H7 (cell line): ENCODE measurements at regions not wholly inside any gene's neighbourhood (a gene's known extent, or its start where the extent isn't known, plus 50 kb on each side); places are given as distances from the start of the nearest gene placed in this dataset.

Experiments used
- DNase-seq: peaks from one replicate; pipeline ENCODE4 v3.0.0; 2012
- H3K27me3 ChIP-seq: 2 replicates; pipeline ENCODE4 v1.6.0; 2011; ENCODE audit warnings: mild to moderate bottlenecking, low read length; ENCODE audit not compliant: control insufficient read depth, insufficient read depth
- H3K36me3 ChIP-seq: replicated peaks from 2 replicates; pipeline ENCODE4 v1.5.1; 2011; ENCODE audit warnings: low read length; ENCODE audit not compliant: control insufficient read depth, insufficient read depth
- H3K4me3 ChIP-seq: 2 replicates; pipeline ENCODE4 v1.5.1; 2011; ENCODE audit warnings: low read depth, mild to moderate bottlenecking, control low read depth, low read length, moderate library complexity; ENCODE audit not compliant: insufficient read depth

GRCh38 chr7:117992635-117993376, 119.6 kb upstream of the CTTNBP2 start:
- Histone ChIP-seq H3K27me3 (no peaks in the 10 kb centered on the region), H3K36me3 (no peaks in the 10 kb centered on the region), H3K4me3 (no peak overlapping the region)
- DNase-seq = no peak

DNA sequence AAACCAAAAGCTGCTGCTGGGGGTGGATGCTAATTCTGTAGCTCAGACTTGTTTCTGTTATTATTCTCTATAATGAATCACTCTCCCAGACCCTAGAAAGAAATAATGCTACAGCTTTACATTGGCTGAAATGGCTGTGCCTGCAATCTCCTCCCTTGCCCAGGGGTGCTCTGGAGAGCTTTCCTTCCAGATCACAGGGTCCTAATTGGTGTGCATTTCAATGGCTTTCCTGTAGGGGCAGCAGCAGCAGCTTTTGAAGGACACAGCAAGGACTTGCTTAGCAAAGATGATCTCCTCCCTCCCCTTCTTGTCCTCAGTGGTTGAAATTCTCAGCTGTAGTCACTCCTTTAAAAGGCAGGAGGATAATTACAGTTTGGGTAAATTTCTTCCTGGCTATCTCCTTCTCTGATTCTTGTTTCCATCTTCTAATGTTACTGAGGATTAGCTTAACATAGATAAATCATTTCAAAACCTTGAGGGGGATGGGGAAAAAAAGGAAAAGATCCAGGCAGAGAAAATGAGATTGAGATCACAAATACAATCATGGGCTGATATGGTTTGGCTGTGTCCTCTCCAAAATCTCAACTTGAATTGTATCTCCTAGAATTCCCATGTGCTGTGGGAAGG, 120.2 kb upstream of the CTTNBP2 start:
- H3K27me3 ChIP-seq = no peaks in the 10 kb centered on the region
- H3K36me3 ChIP-seq = no peaks in the 10 kb centered on the region
- no peak overlapping the region for H3K4me3 ChIP-seq
- peak; percentile 55 for DNase-seq

DNA sequence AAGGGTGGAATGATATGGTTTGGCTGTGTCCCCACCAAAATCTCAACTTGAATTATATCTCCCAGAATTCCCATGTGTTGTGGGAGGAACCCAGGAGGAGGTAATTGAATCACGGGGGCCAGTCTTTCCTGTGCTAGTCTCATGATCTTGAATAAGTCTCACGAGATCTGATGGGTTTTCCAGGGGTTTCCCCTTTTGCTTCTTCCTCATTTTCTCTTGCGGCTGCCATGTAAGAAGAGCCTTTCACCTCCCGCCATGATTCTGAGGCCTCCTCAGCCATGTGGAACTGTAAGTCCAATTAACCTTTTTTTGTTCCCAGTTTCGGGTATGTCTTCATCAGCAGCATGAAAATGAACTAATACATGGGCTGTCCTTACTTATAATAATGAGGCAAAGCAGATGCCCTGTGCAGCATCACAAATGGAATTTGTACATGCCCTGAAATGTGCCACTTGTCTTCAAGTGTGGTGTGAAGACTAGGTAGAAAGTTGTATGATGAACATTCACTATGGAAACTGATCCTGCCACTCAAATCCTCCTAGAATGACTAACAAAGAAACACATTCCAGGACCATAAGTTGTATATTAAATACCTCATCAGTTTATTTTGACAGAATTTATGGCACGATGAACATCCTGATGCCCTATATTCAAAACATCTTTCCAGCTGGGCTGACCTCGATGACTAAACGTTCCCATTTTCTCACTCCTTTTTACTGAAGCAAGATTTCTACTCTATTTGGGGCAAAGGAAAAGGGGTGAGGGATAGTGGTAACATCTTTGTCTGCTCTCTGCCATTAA, 122.8 kb upstream of the CTTNBP2 start:
- DNase-seq = no peak

DNA sequence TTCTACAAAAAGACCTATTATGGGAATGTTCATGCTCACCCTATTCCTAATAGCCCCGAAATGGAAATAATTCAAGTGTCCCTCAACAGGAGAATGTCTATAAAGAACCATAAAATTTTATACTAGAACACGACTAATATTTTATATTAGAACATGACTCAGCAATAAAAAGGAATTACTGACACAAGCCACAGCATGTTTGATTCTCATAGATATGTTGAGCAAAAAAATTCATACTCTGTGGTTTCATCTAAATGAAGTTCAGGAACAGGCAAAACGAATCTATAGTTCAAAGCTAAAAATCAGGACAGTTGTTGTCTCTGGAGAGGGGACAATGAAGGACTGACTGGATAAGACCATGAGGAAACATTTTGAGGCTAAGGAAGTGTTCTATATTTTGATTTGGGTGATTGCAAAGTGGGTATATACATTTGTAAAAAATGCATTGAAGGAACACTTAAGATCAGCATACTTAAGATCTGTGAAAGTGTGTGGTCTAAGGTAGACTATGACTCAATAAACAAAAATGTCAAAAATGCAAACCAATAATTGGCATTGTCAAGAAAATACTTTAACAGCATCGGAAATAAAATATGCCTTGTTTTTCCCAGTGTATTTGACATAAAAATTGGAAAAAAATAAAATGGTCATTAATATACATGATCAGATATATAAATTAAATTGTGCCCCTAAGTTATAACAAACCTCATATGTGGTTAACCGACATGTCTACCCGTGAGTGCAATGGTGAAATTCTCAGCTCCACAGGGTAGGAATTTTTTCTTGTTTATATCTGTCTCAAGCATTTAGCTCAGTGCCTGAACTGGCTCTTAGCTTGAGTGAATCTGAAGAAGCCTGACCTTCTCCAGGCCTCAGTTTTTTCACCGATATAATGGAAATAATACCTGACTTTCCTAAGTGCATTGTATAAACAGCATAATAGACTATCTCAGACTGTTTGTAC, 124.9 kb upstream of the CTTNBP2 start:
- H3K4me3 ChIP-seq = no peak overlapping the region
- no peaks in the 10 kb centered on the region; the same call in 1 of the 2 replicates for H3K27me3 ChIP-seq
- H3K36me3 ChIP-seq = no peaks in the 10 kb centered on the region
- no peak for DNase-seq

More for the DNA sequence above, 122.8 kb upstream of the CTTNBP2 start:
- Histone ChIP-seq H3K27me3 (no peaks in the 10 kb centered on the region), H3K4me3 (no peak overlapping the region), H3K36me3 (no peaks in the 10 kb centered on the region)

- Histone ChIP-seq H3K4me3 (no peak overlapping the region), H3K27me3 (no peaks in the 10 kb centered on the region; the same call in 1 of the 2 replicates), H3K36me3 (no peaks in the 10 kb centered on the region)
- DNase-seq = no peak
Observed at GRCh38 chr7:118000480-118001202, 127.4 kb upstream of the CTTNBP2 start.

DNA sequence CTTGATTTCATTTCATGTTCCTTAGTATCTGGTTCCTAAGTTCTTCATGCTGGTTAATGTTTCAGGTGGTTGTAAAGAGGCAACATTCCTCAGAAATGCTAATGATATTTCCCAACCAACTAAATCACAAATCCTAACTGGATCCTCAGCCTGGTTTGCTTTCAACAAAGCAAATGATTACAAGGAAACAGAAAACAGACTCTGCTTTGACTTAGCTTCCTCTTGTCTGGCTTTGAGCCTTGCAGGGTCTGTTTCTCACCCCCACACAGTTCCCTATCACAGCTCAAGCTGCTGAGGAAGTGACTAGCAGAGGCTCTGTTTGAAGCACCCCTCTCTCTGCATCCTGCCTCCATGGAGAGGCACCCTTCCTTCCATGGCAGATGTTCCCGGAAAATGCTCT, 130.2 kb upstream of the CTTNBP2 start:
- Histone ChIP-seq H3K36me3 (no peaks in the 10 kb centered on the region), H3K27me3 (no peaks in the 10 kb centered on the region; the same call in 1 of the 2 replicates), H3K4me3 (no peak overlapping the region)
- no peak for DNase-seq

- peak; percentile 4 for DNase-seq
- no peaks in the 10 kb centered on the region for H3K36me3 ChIP-seq
Observed at GRCh38 chr7:118005026-118005425, 131.8 kb upstream of the CTTNBP2 start.

GRCh38 chr7:118006979-118007378, 133.7 kb upstream of the CTTNBP2 start:
- no peaks in the 10 kb centered on the region for H3K36me3 ChIP-seq
- no peaks in the 10 kb centered on the region; the same call in 1 of the 2 replicates for H3K27me3 ChIP-seq
- DNase-seq = no peak
- no peak overlapping the region for H3K4me3 ChIP-seq

More at GRCh38 chr7:118005026-118005425, 131.8 kb upstream of the CTTNBP2 start:
- H3K4me3 ChIP-seq = no peak overlapping the region
- H3K27me3 ChIP-seq = no peaks in the 10 kb centered on the region; the same call in 1 of the 2 replicates

DNA sequence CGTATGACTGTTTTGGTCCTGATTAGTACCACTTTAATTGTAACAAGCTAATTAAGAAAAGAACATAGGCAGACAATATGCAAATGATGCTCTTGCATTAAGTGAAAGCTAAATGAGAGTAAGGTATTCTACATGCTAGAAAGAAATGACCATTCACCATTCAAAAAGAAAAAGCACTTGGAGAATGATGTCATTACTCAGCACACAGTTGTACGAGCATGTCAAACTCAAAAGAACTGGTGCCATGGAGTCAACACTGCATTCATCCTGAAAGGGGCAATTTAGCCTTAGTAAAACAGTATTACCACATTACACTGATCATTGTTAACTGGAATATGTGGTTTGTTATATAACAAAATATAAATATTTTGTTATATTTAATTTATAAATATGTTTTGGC, 136.2 kb upstream of the CTTNBP2 start:
- Histone ChIP-seq H3K36me3 (no peaks in the 10 kb centered on the region), H3K27me3 (no peaks in the 10 kb centered on the region), H3K4me3 (no peak overlapping the region)
- no peak for DNase-seq

DNA sequence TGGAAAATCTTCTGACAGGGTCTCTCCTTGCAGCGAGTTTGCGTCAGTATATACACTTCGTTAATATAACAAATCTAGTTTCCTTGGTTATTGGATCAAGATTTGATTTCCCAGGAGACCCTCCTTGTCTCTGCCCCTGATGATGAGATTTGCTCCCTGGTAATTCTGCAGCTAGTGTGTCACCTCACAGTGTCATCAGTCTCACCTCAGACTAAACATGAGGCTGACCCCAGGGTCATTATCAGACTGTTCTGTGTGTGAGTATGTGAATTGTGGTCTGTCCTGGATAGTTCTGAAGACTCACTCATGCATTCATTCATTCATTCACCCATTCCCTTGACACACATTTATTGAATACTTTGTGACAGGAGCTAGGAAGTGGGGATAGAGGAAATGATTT, 138.4 kb upstream of the CTTNBP2 start:
- Histone ChIP-seq H3K27me3 (no peaks in the 10 kb centered on the region), H3K36me3 (no peaks in the 10 kb centered on the region), H3K4me3 (no peak overlapping the region)
- DNase-seq = no peak

- no peak for DNase-seq
- Histone ChIP-seq H3K36me3 (no peaks in the 10 kb centered on the region), H3K4me3 (no peak overlapping the region), H3K27me3 (no peaks in the 10 kb centered on the region)
Observed at GRCh38 chr7:118013252-118014010, 140.2 kb upstream of the CTTNBP2 start.

DNA sequence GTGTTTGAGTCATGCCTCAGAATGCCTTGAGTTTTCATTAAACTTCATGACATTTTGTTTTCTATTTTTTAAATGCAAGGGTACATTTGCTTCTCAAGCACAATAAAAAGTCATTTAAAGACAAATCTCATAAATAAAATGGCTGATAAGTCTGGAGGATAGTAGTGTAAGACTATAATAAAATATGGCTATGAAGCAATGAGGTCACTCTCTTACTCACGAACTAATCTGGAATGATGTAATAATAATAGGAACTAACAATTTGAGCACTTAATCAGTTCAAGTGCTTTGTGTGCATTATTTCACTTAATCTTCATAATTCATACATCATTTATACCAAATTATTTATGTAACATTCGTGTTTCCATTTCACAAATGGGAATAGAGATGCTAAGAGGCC, 149.3 kb upstream of the CTTNBP2 start:
- DNase-seq = no peak
- H3K4me3 ChIP-seq = no peak overlapping the region
- no peaks in the 10 kb centered on the region for H3K36me3 ChIP-seq
- H3K27me3 ChIP-seq = no peaks in the 10 kb centered on the region

DNA sequence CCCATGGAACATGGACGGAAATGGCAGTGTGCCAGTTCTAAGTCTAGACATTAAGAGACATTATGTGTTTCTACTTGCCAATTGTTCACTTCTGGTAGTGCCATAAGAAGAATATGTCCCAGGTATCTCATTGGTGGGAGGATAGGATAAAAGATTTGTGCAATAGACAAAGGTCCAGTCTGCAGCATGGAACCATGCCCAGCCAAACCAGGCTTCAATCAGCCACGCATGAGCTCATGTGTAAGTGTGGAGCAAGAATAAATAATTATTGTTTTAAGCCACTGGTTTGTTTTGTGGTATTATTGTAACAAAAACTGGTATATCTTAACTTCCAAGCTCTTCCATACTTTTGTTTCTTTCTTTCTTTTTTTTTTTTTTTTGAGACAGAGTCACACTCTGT, 153.6 kb upstream of the CTTNBP2 start:
- no peak for DNase-seq
- Histone ChIP-seq H3K4me3 (no peak overlapping the region), H3K27me3 (no peaks in the 10 kb centered on the region), H3K36me3 (no peaks in the 10 kb centered on the region)
